Astrocyte (in vitro differentiated cells and primary cell): ENCODE measurements at regions not wholly inside any gene's neighbourhood (a gene's known extent, or its start where the extent isn't known, plus 50 kb on each side); places are given as distances from the start of the nearest gene placed in this dataset.

Source experiments
- CTCF ChIP-seq: IDR thresholded peaks from 2 replicates; pipeline ENCODE4 v1.5.1; 2011; ENCODE audit warnings: low read depth, mild to moderate bottlenecking, inconsistent platforms, low read length, moderate library complexity; ENCODE audit not compliant: insufficient read depth
- EZH2 ChIP-seq: IDR thresholded peaks from 2 replicates; pipeline ENCODE4 v1.6.1; 2012; ENCODE audit warnings: mild to moderate bottlenecking, low read length, inconsistent platforms; ENCODE audit not compliant: insufficient read depth

GRCh38 chr20:5677389-5677788 is 66.6 kb upstream of the GPCPD1 start:
- no peak for TF ChIP-seq EZH2
- TF ChIP-seq CTCF = no peak
